ENCODE measurements at regions not wholly inside any gene's neighbourhood (a gene's known extent, or its start where the extent isn't known, plus 50 kb on each side); places are given as distances from the start of the nearest gene placed in this dataset.

GRCh38 chr5:6989230-6989629, 276.0 kb downstream of the TENT4A start:
- H3K4me3 ChIP-seq = no peak overlapping the region
- H3K27ac ChIP-seq = no peak overlapping the region

GRCh38 chr5:6994097-6994496, 280.9 kb downstream of the TENT4A start:
- Histone ChIP-seq H3K4me3 (no peak overlapping the region), H3K27ac (no peak overlapping the region)

- no peak overlapping the region for H3K4me3 ChIP-seq
- H3K27ac ChIP-seq = no peak overlapping the region
Measured at GRCh38 chr5:6995115-6995514, 281.9 kb downstream of the TENT4A start.

- Histone ChIP-seq H3K27ac (no peak overlapping the region), H3K4me3 (no peak overlapping the region)
Measured at GRCh38 chr5:7000310-7000709, 287.1 kb downstream of the TENT4A start.

GRCh38 chr5:7010591-7010990, 297.4 kb downstream of the TENT4A start:
- Histone ChIP-seq H3K4me3 (no peak overlapping the region), H3K27ac (no peak overlapping the region)

- Histone ChIP-seq H3K4me3 (no peak overlapping the region), H3K27ac (no peak overlapping the region)
Measured at GRCh38 chr5:7012057-7012456, 298.8 kb downstream of the TENT4A start.

GRCh38 chr5:7014611-7015010, 301.4 kb downstream of the TENT4A start:
- no peak overlapping the region for H3K4me3 ChIP-seq

GRCh38 chr5:7015586-7016256, 302.5 kb downstream of the TENT4A start:
- H3K4me3 ChIP-seq = no peak overlapping the region
- H3K27ac ChIP-seq = no peak overlapping the region

More at GRCh38 chr5:7014611-7015010, 301.4 kb downstream of the TENT4A start:
- no peak overlapping the region for H3K27ac ChIP-seq

- no peak overlapping the region for H3K4me3 ChIP-seq
Measured at GRCh38 chr5:7016999-7017747, 303.9 kb downstream of the TENT4A start.

GRCh38 chr5:7018198-7018597, 305.0 kb downstream of the TENT4A start:
- H3K27ac ChIP-seq = no peak overlapping the region
- H3K4me3 ChIP-seq = no peak overlapping the region

More at GRCh38 chr5:7016999-7017747, 303.9 kb downstream of the TENT4A start:
- H3K27ac ChIP-seq = no peak overlapping the region

GRCh38 chr5:7018601-7019000, 305.4 kb downstream of the TENT4A start:
- Histone ChIP-seq H3K4me3 (no peak overlapping the region), H3K27ac (no peak overlapping the region)

- H3K4me3 ChIP-seq = no peak overlapping the region
- H3K27ac ChIP-seq = no peak overlapping the region
Measured at GRCh38 chr5:7036192-7036835, 323.1 kb downstream of the TENT4A start.

- no peak overlapping the region for H3K4me3 ChIP-seq
- H3K27ac ChIP-seq = no peak overlapping the region
Measured at GRCh38 chr5:7039074-7039473, 325.8 kb downstream of the TENT4A start.

GRCh38 chr5:7040111-7040510, 326.9 kb downstream of the TENT4A start:
- Histone ChIP-seq H3K27ac (no peak overlapping the region), H3K4me3 (no peak overlapping the region)

- Histone ChIP-seq H3K4me3 (no peak overlapping the region), H3K27ac (no peak overlapping the region)
Measured at GRCh38 chr5:7043797-7044196, 330.6 kb downstream of the TENT4A start.

GRCh38 chr5:7047511-7048261, 334.5 kb downstream of the TENT4A start:
- H3K27ac ChIP-seq = no peak overlapping the region
- H3K4me3 ChIP-seq = no peak overlapping the region

GRCh38 chr5:7050986-7051385, 337.8 kb downstream of the TENT4A start:
- H3K4me3 ChIP-seq = no peak overlapping the region
- H3K27ac ChIP-seq = no peak overlapping the region

- no peak overlapping the region for H3K4me3 ChIP-seq
- no peak overlapping the region for H3K27ac ChIP-seq
Measured at GRCh38 chr5:7053125-7053524, 339.9 kb downstream of the TENT4A start.

- H3K27ac ChIP-seq = no peak overlapping the region
- no peak overlapping the region for H3K4me3 ChIP-seq
Measured at GRCh38 chr5:7053528-7054209, 340.4 kb downstream of the TENT4A start.
